Psoas muscle (tissue), 7 donors: ENCODE measurements at regions not wholly inside any gene's neighbourhood (a gene's known extent, or its start where the extent isn't known, plus 50 kb on each side); places are given as distances from the start of the nearest gene placed in this dataset.
"Not testable (repeated sequence)": the region's sequence is repeated elsewhere in the genome, so short reads cannot be mapped to it uniquely, and the experiment has no call there.

Experiments used
- ATAC-seq, 4 donors: fragments of 200-7000 bp; cut with Tn5 transposase; one replicate each; pipeline ENCODE4 v1.9.1; 2020; ENCODE audit warnings: moderate library complexity in 3 of 4, mild to moderate bottlenecking in 2 of 4
- DNase-seq, 2 donors: peaks; one replicate each; pipeline ENCODE4 v3.0.0-alpha.2; 2020
- H3K27ac ChIP-seq: fragments of 200-600 bp; one replicate; pipeline ENCODE4 v1.8.0; 2022
- H3K27me3 ChIP-seq, 3 donors: fragments of 200-600 bp in 1 of 3; one replicate each; pipeline versions ENCODE4 v1.6.1 to v1.8.0; 2013 to 2022; ENCODE audit warnings: low read length in 2 of 3, mild to moderate bottlenecking in 2 of 3, moderate library complexity in 1 of 3; ENCODE audit not compliant: insufficient read depth in 3 of 3
- H3K36me3 ChIP-seq, 2 donors: fragments of 200-600 bp in 1 of 2; one replicate each; pipeline versions ENCODE4 v1.6.1 to v1.8.0; 2013 to 2022; ENCODE audit warnings: low read depth in 1 of 2, mild to moderate bottlenecking in 1 of 2, moderate library complexity in 1 of 2; ENCODE audit not compliant: insufficient read depth in 1 of 2
- H3K4me1 ChIP-seq: fragments of 200-600 bp; one replicate; pipeline ENCODE4 v1.8.0; 2022
- H3K4me3 ChIP-seq: fragments of 200-600 bp; one replicate; pipeline ENCODE4 v1.8.0; 2022; ENCODE audit warnings: mild to moderate bottlenecking
- H3K9me3 ChIP-seq: fragments of 200-600 bp; one replicate; pipeline ENCODE4 v1.8.0; 2022
- WGBS, 3 donors: extraction: QIAGEN DNeasy Blood & Tissue Kit; methylation state at CpG; one replicate each; pipeline versions ENCODE4 v1.1.6 to v1.1.7; 2013; 5-methylcytosine and 5-hydroxymethylcytosine counted together
- intact Hi-C, 2 donors: fragments of 100-400 bp; cut with DNase I; formaldehyde crosslinking; loops; one replicate each; pipeline versions ENCODE4 v1.11.0 to v1.14.2; 2022
- TF ChIP-seq, protein P1 (sequence below): fragments of 200-600 bp; IDR thresholded peaks from one replicate; pipeline ENCODE4 v1.8.0; 2022; ENCODE audit warnings: antibody characterized with exemption
- donor health status: healthy with polysubstance abuse.
- donor health status: DM: no; HTN: no; CAD: no; lungs with moderate emphysema.
- donor health status: Bipolar disorder and iron deficiency.
- donor health status: healthy.
- donor health status: DM: yes; HTN: yes; CAD: no.
- donor health status: DM: no; HTN: no; CAD: no.
- donor health status: DM: yes; HTN: yes; CAD: no.

DNA sequence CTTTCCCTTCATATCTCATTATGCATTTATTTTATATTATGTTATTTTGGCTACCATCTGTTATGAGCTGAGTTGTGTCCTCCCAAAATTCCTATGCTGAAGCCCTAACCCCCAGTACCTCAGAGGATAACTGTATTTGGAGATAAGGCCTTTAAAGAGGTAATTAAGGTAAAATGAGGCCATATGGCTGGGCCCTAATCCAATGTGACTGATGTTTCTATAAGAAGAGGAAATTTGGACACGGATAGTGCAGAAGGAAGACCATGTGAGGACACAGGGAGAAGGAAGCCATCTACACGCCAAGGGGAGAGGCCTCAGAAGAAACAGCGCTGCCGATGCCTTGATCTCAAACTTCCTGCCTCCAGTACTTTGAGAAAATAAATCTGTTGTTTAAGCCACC lies 557.7 kb upstream of the CDH5 start:
- ATAC-seq (no peak), DNase-seq (no peak)
- no peaks in the 10 kb centered on the region for H3K4me1 ChIP-seq
- H3K36me3 ChIP-seq: no peaks in the 10 kb centered on the region
- intact Hi-C loops: no loop called here
- H3K4me3 ChIP-seq: no peak overlapping the region
- H3K27me3 ChIP-seq: no peaks in the 10 kb centered on the region
- 74 to 82% (median 81%) methylated on average over 4 of the region's 4 CpGs for WGBS, 3 donors
- no peaks in the 10 kb centered on the region for H3K9me3 ChIP-seq
- H3K27ac ChIP-seq: no peak overlapping the region
- TF ChIP-seq, protein P1, sequence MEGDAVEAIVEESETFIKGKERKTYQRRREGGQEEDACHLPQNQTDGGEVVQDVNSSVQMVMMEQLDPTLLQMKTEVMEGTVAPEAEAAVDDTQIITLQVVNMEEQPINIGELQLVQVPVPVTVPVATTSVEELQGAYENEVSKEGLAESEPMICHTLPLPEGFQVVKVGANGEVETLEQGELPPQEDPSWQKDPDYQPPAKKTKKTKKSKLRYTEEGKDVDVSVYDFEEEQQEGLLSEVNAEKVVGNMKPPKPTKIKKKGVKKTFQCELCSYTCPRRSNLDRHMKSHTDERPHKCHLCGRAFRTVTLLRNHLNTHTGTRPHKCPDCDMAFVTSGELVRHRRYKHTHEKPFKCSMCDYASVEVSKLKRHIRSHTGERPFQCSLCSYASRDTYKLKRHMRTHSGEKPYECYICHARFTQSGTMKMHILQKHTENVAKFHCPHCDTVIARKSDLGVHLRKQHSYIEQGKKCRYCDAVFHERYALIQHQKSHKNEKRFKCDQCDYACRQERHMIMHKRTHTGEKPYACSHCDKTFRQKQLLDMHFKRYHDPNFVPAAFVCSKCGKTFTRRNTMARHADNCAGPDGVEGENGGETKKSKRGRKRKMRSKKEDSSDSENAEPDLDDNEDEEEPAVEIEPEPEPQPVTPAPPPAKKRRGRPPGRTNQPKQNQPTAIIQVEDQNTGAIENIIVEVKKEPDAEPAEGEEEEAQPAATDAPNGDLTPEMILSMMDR: no peak

DNA sequence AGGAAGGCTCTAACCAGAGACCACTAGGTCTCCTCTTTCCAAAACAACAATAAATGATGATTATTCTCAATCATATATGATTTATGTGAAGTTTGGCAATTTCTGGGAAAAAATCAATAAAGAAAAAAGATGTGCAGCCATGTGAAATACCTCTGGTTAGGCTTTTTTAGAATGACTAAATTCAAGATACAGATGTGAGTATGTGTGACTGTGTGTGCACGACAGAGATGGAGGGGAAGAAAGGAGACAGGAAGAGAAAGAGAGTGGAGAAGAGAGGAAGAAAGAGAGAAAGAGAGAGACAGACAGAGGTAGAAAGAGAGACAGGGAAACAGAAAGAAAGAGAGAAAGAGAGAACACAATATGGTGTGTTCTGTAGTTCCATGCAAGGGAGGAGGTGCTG lies 558.6 kb upstream of the CDH5 start:
- intact Hi-C loops: no loop called here
- Histone ChIP-seq H3K27me3 (no peaks in the 10 kb centered on the region), H3K27ac (no peak overlapping the region), H3K4me1 (no peaks in the 10 kb centered on the region), H3K9me3 (no peaks in the 10 kb centered on the region), H3K4me3 (no peak overlapping the region), H3K36me3 (no peaks in the 10 kb centered on the region)
- 89 to 91% (median 90%) methylated on average over 1 of the region's 1 CpG for WGBS, 3 donors
- TF ChIP-seq, protein P1: no peak
- ATAC-seq: no peak
- no peak for DNase-seq

DNA sequence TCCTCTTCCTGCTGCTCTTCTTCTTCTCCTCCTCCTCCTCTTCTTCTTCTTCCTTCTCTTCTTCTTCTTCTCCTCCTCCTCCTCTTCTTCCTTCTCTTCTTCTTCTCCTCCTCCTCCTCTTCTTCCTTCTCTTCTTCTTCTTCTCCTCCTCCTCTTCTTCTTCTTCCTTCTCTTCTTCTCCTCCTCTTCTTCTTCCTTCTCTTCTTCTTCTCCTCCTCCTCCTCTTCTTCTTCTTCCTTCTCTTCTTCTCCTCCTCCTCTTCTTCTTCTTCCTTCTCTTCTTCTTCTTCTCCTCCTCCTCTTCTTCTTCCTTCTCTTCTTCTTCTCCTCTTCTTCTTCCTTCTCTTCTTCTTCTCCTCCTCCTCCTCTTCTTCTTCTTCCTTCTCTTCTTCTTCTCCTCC lies 560.8 kb upstream of the CDH5 start:
- H3K4me3 ChIP-seq, H3K9me3 ChIP-seq, H3K27ac ChIP-seq, intact Hi-C loops, ATAC-seq, H3K4me1 ChIP-seq, DNase-seq, H3K36me3 ChIP-seq, H3K27me3 ChIP-seq: not testable (repeated sequence)

DNA sequence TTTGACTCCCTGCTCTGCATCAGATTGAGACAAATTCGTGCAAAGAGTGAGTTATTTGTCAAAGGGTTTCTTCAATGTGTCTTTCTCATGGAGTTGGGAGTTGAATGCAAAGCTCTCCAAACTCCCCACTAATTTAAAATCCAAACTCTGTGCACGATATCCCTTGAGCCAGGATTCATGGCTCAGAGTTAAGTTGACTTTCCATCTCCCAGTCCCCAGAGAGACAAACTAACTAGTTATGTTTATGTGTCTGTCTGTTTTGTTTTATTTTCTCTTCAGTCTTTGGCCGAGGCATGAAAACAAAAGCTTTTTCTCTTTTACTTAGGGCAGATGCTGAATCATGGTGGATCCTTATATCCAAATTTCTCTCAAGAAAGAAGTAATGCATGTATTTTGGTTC lies 570.0 kb upstream of the CDH5 start:
- ATAC-seq (no peak), DNase-seq (no peak)
- TF ChIP-seq, protein P1: no peak
- H3K27me3 ChIP-seq: peaks cover 0 to 2% (median 0%) of the 10 kb centered on the region in 3 donors
- 55 to 72% (median 65%) methylated on average over 3 of the region's 3 CpGs for WGBS, 3 donors
- H3K4me1 ChIP-seq: no peaks in the 10 kb centered on the region
- intact Hi-C loops: no loop called here
- H3K27ac ChIP-seq: no peak overlapping the region
- no peak overlapping the region for H3K4me3 ChIP-seq
- H3K36me3 ChIP-seq: no peaks in the 10 kb centered on the region
- no peaks in the 10 kb centered on the region for H3K9me3 ChIP-seq

DNA sequence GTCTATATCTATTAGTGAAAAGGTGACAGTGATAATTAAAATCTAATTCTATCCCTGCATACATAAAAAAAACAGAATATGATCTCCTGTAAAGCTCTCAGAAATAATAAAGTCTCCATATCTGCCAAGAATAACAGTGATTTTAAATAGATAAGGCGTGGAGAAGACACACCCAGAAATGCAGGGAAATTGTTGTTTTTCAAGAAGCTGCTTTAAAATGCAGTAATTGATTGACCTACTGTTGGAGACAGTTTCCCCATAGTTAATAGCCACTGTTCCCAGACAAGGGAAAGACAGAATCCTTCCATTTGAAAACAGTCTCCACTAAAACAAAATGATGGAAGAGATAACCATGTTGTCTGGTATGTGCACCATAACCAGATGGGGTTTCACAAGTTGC lies 571.5 kb upstream of the CDH5 start:
- no peaks in the 10 kb centered on the region for H3K4me1 ChIP-seq
- TF ChIP-seq, protein P1: no peak
- 74 to 83% (median 82%) methylated on average over 1 of the region's 1 CpG for WGBS, 3 donors
- H3K4me3 ChIP-seq: no peak overlapping the region
- no peaks in the 10 kb centered on the region for H3K9me3 ChIP-seq
- DNase-seq: no peak
- H3K27ac ChIP-seq: no peak overlapping the region
- intact Hi-C loops: no loop called here
- H3K36me3 ChIP-seq: no peaks in the 10 kb centered on the region
- no peak for ATAC-seq
- H3K27me3 ChIP-seq: peaks cover 0 to 2% (median 0%) of the 10 kb centered on the region in 3 donors
